HG03103 (cell line): ENCODE measurements at regions not wholly inside any gene's neighbourhood (a gene's known extent, or its start where the extent isn't known, plus 50 kb on each side); places are given as distances from the start of the nearest gene placed in this dataset.
"Not testable (repeated sequence)": the region's sequence is repeated elsewhere in the genome, so short reads cannot be mapped to it uniquely, and the experiment has no call there.

ENCODE experiments used
- ATAC-seq: cut with Tn5 transposase; IDR thresholded peaks from one replicate; pipeline ENCODE4 v1.9.1; 2021; ENCODE audit warnings: low read depth; ENCODE audit not compliant: unreplicated experiment

DNA sequence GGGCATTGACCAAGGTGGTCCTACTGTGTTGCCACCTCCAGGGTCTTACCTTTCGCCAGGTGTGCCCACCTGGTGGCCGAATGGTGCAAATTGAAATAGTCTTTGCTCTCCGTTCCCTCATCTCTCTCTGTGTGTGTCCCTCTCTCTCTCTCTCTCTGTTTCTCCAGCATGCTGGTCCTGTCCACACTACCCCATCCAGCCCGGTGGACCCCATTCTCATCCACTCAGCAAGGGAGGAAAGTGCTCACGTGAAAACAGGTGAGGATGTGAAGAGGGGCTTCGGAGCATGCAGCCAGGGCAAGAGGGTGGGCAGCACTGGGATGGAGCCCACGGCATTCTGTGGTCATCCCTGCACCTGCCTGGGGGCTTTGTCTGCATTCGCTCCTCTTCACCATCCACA is 150.1 kb downstream of the CRLF2 start:
- ATAC-seq = no peak

DNA sequence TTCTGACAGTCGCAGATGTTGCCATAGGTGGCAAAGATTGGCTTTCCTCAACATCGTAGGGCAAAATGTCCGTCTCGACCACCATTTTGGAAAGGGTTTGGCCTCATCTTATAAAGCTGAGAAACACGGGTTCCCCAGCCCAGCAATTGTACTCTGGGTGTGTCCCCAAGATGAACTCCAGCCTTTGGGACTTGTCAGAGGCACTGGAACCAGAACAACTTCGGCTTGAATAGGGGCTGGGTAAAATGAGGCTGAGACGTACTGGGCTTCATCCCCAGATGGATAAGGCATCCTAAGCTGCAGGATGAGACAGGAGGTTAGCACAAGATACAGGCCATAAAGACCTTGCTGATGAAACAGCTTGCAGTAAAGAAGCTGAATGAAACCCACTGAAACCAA is 151.9 kb downstream of the CRLF2 start:
- no peak for ATAC-seq

DNA sequence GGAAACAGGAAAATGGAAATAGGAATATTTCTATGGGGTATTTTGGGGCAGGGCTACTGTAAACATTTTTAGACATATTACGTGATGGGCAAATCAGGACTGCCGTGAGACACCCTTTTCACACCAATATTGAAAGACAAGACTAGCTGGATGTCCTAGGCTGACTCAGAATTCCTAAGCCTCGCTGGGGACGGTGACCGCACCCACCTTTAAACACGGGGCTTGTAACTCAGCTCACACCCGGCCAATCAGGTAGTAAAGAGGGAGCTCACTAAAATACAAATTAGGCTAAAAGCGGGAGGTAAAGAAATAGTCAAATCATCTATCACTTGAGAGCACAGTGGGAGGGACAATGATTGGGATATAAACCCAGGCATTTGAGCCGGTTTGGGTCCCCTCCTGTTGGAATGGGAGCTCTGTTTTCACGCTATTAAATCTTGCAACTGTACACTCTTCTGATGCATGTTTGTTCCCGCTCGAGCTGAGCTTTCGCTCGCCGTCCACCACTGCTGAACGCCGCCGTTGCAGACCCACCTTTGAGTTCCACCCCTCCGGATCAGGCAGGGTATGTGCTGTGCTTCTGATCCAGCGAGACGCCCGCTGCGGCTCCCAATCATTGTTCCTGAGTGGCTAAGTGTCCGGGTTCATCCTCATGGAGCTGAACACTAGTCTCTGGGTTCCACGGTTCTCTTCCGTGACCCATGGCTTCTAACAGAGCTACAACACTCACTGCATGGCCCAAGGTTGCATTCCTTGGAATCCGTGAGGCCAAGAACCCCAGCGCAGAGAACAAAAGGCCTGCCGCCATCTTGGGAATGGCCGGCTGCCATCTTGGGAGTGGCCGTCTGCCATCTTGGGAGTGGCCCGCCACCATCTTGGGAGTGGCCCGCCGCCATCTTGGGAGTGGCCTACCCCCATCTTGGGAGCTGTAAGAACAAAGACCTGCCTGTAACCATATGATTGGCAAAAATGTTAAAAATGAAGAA is 152.6 kb downstream of the CRLF2 start:
- no peak for ATAC-seq

DNA sequence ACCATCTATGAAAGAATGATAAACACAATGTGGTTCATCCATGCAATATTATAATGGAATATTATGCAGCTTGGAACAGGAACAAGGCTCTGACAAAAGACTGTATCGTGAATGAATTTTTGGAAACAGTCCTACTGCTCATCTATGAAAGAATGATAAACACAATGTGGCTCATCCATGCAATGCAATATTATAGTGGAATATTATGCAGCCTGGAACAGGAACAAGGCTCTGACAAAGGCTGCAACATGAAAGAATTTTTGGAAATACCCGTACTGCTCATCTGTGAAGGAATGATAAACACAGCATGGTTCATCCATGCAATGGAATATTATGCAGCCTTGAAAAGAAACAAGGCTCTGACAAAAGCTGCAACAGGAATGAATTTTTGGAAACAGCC is 158.8 kb downstream of the CRLF2 start:
- ATAC-seq = not testable (repeated sequence)

DNA sequence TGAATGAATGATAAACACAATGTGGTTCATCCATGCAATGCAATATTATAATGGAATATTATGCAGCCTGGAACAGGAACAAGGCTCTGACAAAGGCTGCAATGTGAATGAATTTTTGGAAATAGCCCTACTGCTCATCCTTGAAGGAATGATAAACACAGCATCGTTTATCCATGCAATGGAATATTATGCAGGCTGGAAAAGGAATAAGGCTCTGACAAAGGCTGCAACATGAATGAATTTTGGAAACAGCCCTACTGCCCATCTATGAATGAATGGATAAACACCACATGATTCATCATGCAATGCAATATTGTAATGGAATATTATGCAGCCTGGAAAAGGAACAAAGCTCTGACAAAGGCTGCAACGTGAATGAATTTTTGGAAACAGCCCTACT is 159.4 kb downstream of the CRLF2 start:
- no peak for ATAC-seq

DNA sequence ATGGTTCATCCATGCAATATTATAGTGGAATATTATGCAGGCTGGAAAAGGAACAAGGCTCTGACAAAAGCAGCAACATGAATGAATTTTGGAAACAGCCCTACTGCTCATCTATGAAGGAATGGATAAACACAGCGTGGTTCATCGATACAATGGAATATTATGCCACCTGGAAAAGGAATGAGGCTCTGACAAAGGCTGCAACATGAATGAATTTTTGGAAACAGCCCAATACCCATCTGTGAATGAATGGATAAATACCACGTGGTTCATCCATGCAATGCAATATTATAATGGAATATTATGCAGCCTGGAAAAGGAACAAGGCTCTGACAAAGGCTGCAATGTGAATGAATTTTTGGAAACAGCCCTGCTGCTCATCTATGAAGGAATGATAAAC is 160.4 kb downstream of the CRLF2 start:
- ATAC-seq = no peak

DNA sequence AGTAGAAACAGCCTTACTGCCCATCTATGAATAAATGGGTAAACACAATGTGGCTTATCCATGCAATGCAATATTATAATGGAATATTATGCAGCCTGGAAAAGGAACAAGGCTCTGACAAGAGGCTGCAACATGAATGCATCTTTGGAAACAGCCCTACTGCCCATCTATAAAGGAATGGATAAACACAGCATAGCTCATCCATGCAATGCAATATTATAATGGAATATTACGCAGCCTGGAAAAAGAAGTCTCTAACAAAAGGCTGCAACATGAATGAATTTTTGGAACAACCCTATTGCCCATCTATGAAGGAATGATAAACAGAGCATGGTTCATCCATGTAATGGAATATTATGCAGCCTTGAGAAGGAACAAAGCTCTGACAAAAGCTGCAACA is 161.0 kb downstream of the CRLF2 start:
- no peak for ATAC-seq

DNA sequence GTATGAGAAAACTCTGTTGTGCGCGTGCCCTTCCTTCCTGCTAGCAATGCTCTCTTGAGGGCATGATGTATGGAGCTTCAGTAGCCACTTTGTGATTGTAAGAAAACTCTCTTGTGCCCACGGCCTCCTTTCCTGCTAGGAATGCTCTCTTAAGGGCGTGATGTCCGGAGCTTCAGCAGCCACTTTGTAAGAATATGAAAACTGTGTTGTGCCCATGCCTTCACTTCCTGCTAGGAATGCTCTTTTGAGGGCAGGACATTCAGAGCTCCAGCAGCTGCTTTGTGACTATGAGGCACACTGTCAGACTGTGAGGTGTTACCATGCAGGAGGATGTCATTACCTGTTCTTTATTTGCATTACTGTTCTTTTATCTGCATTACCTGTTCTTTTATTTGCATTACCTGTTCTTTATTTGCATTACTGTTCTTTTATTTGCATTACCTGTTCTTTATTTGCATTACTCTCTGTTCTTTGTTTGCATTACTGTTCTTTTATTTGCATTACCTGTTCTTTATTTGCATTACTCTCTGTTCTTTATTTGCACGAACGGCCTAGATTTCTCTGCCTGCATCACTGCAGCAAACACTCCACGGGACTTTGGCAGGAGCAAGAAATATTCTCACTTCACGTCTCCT is 166.7 kb downstream of the CRLF2 start:
- no peak for ATAC-seq

DNA sequence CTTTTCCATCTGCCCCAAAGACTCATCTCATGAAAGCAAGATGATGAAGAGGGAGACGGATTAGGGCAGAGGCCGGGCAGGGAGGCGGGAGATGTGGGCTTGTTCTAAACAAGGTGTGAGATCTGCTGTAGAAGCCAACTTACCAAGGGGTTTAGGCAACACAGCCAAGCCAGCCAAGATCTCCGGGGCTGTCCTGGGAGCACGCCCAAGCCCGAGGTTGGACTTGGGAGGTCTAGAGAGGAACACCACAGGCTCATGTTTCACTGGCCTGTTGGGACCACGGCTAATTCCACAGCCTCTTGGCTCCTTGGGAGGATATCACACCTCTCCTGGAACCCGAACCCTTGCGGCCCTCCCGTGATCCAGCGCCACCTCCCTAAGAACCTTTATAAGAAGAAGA is 171.4 kb downstream of the CRLF2 start:
- ATAC-seq = no peak

DNA sequence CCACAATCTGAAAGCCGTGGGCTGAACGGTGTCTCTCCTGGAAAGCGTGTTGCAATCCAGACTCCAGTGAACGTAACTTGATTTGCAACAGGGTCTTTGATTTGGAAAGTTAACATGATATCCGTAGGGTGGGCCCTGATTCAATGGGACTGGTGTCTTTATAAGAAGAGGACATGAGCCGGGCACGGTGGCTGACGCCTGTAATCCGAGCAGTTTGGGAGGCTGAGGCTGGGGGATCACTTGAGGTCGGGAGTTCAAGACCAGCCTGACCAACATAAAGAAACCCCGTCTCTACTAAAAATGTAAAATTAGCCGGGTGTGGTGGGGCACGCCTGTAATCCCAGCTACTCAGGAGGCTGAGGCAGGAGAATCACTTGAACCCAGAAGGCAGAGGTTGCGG is 176.5 kb downstream of the CRLF2 start:
- not testable (repeated sequence) for ATAC-seq

DNA sequence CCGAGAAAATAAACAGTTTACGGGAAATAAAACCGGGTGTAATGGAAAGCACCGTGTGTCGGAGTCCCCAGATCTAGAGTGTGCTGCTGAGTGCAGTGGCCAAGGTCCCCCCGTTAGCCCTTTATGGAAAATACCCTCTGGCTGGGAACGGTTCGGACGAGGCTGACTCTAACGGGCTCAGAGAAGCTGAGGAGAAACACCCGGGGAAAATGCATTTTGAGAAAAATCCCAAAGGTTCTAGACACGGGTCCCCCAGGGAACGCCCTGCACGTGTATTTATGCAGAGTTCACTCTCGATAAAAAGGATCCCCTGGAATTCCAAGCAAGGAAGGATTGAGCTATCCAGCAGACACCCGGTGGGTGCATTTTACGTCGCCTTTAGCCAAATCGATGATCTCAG is 177.2 kb downstream of the CRLF2 start:
- ATAC-seq = no peak

DNA sequence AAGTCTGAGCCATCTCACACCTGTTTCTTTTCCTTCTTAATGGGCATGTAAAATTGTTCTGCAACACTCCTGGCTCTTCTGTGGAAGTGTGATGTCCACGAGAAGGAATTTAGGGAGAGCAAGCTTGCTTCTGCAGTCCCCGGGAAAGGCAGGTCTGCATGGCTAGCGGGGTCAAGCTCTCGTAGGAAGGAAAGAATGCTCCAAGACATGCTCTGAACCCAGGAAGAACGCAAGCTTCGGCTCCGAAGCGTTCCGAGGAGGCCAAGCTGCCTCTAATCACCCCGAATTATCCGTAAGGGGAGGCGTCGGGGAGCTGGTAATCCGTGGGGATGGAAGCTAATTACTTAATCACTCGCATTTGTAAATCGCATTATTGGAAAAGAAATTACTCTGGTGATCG is 177.7 kb downstream of the CRLF2 start:
- ATAC-seq = no peak

DNA sequence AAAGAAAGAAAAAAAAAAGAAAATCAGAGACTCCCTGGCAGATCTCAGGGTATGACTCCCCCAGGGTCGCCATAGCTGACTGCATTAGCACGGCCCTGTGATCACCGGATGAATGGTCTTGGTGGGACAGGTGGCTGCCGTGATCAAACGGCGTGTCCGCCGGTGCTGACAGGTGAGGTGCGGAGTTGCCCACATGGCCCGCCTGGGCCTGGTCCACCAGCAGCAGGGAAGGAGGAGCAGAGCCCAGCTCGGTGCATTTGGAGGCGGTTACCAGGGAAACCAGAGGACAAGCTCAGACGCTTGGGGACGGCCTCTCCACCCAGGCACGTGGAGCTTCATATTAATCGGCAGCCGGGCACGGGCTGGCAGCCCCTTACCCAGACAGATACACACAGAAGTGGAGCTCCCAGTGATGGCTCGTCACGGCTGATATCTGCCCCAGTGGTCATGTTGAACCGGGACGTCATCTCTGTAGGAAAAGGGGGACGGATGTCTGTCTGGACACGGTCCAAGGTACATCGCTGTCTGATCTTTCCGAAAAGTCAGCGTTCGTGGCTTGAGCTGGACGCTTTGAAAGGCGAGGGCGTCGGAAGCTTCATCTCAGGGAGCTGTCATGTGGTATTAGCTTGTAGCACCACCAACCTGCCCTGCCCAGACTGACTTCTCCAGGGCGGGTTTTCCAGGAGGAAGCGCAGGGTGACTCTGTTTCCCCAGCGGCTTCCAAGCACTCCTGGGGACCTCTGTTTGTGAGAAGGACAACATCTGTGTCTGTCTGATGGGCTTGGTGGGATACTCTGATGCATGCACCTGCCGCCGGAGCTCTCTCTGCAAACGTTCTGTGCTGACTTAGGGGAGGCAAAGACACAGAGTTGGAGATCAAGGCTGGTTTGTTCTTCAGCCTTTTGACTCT is 180.7 kb downstream of the CRLF2 start:
- ATAC-seq = no peak

DNA sequence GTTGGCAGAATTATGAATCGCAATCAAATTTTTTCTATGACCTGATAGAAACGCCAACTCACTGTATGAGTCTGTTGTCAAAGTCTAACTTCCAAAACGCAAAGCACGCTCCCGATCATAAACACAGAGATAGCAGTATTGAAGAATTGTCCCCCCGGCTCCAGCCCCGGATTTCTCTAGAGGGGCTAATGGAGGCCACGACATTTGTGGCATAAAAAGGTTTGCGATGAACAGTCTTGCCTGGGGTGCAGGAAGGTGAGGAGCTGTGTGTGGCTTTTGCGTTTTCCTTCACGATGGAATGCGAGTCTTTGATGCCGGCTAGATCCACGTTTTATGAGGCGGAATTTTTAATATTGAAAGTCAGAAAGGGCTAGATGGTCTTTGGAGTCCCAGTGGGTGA is 183.0 kb downstream of the CRLF2 start:
- no peak for ATAC-seq

DNA sequence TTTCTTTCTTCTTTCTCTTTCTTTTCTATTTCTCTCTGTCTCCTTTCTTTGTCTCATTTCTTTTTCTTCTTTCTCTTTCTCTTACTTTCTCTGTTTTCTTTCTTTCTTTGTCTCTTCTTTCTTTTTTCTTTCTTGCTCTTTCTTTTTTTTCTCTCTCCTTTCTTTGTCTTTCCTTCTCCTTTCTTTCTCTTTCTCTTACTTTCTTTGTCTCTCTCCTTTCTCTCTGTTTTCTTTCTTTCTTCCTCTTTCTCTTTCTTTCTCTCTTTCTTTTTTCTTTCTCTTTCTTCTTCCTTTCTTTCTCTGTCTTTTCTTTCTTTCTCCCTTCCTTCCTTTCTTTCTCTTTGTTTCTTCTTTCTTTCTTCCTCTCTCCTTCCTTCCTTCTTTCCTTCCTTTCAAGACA is 184.8 kb downstream of the CRLF2 start:
- no peak for ATAC-seq

DNA sequence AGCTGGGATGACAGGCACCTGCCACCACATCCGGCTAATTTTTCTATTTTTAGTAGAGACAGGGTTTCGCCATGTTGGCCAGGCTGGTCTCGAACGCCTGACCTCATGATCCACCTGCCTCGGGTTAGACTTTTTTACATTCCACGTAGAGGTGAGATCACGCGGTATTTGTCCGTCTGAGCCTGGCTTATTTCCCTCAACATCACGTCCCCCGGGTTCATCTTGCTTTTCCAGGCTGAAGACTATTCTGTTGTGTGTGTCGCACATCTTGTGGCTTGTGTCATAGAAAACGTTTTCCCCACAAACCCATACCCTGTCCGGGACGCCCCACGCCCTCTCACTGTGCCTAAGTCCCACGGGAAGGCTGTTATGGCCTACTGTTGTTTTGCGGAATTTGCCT is 185.3 kb downstream of the CRLF2 start:
- peak; percentile 35 for ATAC-seq

DNA sequence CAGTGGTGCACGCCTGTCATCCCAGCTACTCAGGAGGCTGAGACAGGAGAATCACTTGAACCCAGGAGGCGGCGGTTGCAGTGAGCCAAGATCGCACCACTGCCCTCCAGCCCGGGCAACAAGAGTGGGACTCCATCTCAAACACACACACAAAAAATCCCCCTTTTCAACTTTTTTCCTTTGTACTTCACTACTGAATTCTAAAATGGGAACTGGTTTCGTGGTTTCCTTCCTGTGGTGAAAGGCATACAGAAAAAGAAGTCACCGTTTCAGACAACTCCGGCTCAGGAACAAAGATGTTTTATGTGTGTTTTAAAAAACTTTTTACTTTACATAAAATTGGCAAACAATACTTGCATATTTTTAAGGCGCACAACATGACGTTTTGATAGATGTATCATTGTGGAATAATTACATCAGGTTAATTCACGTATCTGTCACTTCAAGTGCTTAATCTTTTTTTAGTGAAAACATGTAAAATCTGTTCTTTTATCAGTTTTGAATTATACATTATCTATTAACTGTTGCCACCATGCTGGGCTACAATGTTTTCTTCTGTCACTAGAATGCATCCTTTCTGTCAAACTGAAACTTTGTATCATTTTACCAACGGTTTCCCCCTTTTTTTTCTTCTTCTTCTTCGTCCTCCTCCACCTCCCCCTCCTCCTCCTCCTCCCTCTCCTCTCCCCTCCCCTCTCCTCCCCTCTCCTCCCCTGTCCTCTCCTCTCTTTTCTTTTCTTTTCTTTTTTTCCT is 186.0 kb downstream of the CRLF2 start:
- peak; percentile 43 for ATAC-seq

DNA sequence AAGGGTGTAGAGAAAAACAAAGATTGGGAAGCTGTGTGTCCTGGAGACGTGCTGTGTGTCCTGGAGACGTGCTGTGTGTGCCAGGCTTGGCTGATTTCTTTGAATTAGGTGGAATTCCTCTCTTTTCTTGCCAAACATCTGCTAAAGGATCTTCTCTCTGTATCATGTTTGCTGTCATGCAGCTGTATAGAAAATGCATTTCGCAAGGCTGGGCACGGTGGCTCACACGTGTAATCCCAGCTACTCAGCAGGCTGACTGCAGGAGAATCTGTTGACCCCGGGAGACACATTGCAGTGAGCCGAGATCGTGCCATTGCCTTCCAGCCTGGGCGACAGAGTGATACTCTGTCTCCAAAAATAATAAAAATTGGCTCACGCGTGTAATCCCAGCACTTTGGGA is 187.0 kb downstream of the CRLF2 start:
- ATAC-seq = no peak

DNA sequence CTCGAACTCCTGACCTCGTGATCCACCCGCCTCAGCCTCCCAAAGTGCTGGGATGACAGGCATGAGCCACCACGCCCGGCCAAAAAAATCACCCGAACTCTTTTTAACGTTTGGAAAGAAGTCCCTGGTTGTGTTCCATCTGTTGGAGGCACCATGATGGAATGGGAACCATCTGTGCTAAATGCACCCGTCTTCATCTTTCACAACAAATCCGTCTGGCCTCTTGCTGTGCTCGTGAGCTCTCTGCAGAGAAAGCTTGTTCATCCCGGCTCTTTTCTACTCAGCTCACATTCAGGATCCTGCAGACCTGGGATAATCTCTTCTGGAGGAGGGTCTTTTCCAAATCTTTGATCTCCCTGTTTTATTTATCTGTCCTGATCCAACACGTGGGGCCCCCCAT is 188.8 kb downstream of the CRLF2 start:
- ATAC-seq = no peak

DNA sequence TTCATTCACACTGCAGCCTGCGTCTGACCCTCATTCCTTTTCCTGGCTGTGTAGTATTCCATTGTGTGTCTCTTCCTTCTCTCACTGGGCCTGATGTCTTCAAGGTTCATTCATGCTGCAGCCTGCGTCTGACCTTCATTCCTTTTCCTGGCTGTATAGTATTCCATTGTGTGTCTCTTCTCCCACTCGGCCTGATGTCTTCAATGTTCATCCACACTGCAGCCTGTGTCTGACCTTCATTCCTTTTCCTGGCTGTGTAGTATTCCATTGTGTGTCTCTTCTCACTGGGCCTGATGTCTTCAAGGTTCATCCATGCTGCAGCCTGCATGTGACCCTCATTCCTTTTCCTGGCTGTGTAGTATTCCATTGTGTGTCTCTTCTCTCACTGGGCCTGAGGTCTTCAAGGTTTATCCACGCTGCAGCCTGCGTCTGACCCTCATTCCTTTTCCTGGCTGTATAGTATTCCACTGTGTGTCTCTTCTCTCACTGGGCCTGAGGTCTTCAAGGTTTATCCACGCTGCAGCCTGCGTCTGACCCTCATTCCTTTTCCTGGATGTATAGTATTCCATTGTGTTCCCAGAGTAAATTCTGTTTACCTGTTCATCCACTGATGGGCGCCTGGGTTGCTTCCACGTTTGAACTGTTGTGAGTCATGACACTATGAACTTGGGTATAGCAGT is 191.0 kb downstream of the CRLF2 start:
- not testable (repeated sequence) for ATAC-seq
